AG08395 (cell line): ENCODE measurements at regions not wholly inside any gene's neighbourhood (a gene's known extent, or its start where the extent isn't known, plus 50 kb on each side); places are given as distances from the start of the nearest gene placed in this dataset.

Source experiments
- DNase-seq: peaks from one replicate; pipeline ENCODE4 v3.0.0; 2012; ENCODE audit warnings: mixed read lengths, low spot score

DNA sequence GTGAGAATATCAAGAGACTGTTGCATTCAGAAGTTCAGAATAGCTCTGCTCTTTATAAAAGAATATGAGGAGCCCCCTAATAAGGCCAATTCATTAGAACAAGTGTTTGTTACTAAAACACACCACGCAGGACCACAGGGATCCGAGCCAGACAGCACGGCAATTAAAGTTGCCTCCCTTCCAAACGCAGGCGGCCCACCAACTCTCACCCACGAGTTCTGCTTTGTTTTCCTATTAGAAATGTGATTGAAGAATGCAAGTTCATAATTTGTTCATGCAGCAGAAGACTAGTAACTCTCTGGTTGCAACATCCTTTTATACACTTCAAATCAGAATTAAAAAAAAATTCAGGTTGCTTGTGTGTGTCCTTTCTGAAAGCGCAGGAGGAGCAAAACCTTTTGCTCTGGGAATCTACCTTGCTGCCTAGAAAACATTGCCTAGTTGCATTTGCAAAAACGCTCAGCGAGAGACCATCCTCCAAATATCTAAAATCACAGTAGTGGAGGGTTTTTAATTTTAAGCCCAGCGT, 1044.1 kb upstream of the NR2F2 start:
- DNase-seq = no peak

DNA sequence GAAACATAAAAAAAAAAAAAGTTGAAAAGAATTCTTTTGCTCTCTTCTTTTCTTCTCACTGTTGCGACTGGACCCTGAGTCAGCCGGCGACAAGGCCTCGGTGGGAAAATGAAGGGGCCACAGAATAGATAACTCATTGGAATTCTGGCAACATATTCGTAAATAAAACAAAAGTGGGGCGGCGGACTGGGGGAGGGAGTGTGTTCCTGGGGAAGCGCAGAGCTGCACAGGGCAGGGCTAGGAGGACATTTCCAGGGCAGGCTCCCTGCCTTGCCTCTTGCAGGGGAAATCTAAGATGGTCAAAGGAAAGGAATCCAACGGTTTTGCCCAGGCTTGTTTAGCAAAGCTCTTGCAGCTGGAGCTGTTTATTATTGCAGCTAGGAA, 1042.8 kb upstream of the NR2F2 start:
- no peak for DNase-seq

GRCh38 chr15:95288626-95289025, 1041.9 kb upstream of the NR2F2 start:
- DNase-seq = no peak

DNA sequence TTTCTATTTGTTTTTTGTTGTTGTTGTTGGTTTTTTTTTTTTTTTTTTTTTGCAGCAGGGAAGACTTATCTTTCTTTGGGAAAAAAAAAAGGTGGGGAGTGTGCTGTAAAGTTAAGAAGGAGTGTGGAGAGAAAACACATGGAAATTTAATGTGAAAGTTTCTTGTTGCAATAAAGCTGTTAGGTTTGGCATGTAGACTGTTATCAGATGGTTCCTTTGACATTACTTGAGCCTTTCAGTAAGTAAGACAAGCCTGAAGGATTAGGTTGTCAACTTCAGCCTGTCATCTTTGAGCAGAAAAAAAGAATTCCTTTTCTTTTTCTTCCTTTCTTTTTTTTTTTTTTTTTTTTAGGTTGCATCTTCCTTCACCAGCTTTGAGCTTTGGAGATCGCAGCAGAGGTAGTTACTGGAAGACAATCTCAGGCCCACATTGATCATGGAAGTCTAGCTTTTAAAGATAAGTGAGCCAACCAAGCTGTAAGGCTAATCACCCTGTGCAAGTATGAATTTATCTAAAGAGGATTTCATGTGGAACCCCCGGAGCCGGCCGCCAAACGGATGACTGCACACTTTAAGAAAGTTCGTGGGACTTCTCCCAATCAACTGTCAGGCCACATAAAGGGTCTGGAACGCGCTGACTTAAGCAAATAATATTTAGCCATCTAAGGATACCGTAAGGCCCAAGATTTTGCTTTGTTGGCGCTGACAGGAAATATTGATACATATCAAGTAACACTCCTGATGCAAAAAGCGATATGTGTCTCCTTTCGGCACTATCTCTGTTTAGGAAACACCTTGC, 1040.1 kb upstream of the NR2F2 start:
- no peak for DNase-seq

DNA sequence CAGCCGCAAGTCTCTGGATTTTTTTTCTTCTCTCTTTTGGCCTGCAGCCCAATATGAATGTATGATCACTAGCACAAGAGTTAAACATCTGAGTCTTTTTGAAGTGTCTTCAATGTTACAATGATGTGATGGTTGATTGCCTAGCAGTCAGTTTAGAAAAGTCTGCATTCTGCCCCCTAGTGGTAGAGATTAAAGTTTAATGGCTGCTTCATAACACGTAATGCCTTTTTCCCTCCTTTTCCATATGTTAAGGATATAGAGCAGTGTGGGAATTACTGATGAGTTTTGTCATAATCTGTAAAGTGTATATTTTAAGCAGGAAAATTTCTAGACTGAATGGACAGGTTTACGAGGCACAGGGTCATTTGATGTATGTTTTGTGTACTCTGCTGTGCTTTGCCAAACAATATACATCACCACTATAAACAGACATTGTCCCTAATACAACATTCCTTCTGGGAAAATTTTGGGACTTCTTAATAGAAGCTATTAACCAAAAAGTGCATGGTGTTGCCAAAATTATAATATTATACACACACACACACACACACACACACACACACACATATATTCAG, 1038.5 kb upstream of the NR2F2 start:
- peak; percentile 47 for DNase-seq

- DNase-seq = no peak
Measured at GRCh38 chr15:95292785-95293450, 1037.6 kb upstream of the NR2F2 start.

- DNase-seq = no peak
Measured at GRCh38 chr15:95293456-95294031, 1037.0 kb upstream of the NR2F2 start.

- DNase-seq = no peak
Measured at GRCh38 chr15:95295363-95295762, 1035.1 kb upstream of the NR2F2 start.

- no peak for DNase-seq
Measured at GRCh38 chr15:95295896-95296625, 1034.4 kb upstream of the NR2F2 start.

DNA sequence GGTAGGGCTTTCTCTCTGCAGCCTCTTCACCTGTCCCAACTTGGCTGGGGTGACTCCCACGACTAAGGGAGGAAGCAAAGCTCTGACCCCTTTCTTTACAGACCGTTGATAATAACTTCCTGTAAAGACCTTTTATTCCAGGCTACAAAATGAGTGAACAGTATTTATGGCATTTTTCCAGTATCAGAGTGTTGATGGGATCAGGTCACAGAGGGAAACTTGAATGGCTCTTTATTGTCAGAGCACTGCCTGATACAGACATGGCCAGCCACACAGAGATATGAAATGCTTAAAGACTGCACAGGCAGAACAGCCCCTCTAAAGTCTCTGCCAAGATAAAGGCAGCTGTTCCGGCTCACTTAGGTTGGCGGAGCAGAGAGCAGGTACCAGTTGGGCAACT, 1033.9 kb upstream of the NR2F2 start:
- DNase-seq = no peak

- DNase-seq = no peak
Measured at GRCh38 chr15:95298729-95299128, 1031.8 kb upstream of the NR2F2 start.

- peak; percentile 50 for DNase-seq
Measured at GRCh38 chr15:95300958-95301357, 1029.5 kb upstream of the NR2F2 start.

- DNase-seq = no peak
Measured at GRCh38 chr15:95302206-95302605, 1028.3 kb upstream of the NR2F2 start.

DNA sequence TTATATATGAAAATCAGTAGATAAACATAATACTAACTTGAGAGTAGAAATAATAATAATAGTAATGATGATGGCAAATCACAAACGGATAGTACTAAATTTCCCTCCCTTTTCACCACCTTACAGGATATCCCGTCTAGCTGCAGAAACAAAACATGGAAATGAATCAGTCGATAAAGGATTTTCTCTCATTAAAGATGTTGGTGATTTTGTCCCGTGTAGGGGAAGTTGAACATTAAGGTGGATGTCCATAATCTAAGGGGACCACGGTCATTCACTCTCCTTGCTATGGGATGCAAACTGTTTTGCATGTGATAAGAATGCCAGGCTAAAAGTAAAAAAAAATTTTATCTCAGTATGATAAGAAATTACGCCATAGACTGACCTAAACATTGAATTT, 1027.7 kb upstream of the NR2F2 start:
- DNase-seq = no peak

- DNase-seq = no peak
Measured at GRCh38 chr15:95303713-95304112, 1026.8 kb upstream of the NR2F2 start.

GRCh38 chr15:95304151-95304946, 1026.2 kb upstream of the NR2F2 start:
- DNase-seq = peak; percentile 13

GRCh38 chr15:95304947-95305400, 1025.5 kb upstream of the NR2F2 start:
- DNase-seq = no peak

- DNase-seq = no peak
Measured at GRCh38 chr15:95307115-95307514, 1023.4 kb upstream of the NR2F2 start.

DNA sequence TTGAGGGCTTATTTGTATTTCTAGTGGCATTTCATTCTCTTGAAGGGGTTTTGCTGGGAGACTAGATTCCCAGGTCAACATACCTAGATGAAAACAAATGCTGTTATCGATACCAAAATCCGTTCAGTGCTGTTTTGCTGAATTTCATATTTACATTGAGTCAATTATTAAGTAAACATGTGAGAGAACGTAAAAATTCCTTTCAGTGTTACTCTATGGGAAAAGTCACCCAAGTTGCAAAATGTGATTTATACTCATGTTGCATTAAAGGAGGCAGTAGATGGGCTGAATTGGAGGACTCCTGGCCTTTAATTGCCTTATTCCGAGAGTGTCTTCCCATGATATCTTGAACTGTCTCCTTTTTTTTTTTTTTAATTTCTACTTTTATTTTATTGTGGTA, 1011.3 kb upstream of the NR2F2 start:
- DNase-seq = no peak

GRCh38 chr15:95323796-95324195, 1006.7 kb upstream of the NR2F2 start:
- DNase-seq = no peak

GRCh38 chr15:95324656-95325055, 1005.8 kb upstream of the NR2F2 start:
- DNase-seq = no peak
